HepG2 (cell line): ENCODE measurements at regions not wholly inside any gene's neighbourhood (a gene's known extent, or its start where the extent isn't known, plus 50 kb on each side); places are given as distances from the start of the nearest gene placed in this dataset.

Experiments used
- AKAP8 ChIP-seq: sonication (generic); formaldehyde crosslinking; IDR thresholded peaks from 2 replicates; pipeline ENCODE4 v1.5.1; 2020; ENCODE audit warnings: mild to moderate bottlenecking, missing genetic modification reagents
- FOXP1 ChIP-seq, 2 experiments: fragments of 450-650 bp in 1 of 2; IDR thresholded peaks; 2 replicates each; pipeline ENCODE4 v1.6.1; 2017 to 2018; ENCODE audit warnings: antibody characterized with exemption in 1 of 2
- KDM2A ChIP-seq: sonication (generic); formaldehyde crosslinking; IDR thresholded peaks from 2 replicates; pipeline ENCODE4 v1.4.0; 2020; ENCODE audit warnings: low read depth, missing genetic modification reagents, borderline replicate concordance
- KLF13 ChIP-seq: sonication (generic); formaldehyde crosslinking; IDR thresholded peaks from 2 replicates; pipeline ENCODE4 v1.4.0; 2020; ENCODE audit warnings: mild to moderate bottlenecking, missing genetic modification reagents
- MIXL1 ChIP-seq: IDR thresholded peaks from 2 replicates; pipeline ENCODE4 v1.6.1; 2016
- PAXIP1 ChIP-seq: sonication (generic); formaldehyde crosslinking; conservative IDR thresholded peaks from 2 replicates; pipeline ENCODE4 v1.4.0; 2020; ENCODE audit warnings: mild to moderate bottlenecking, missing genetic modification reagents, moderate library complexity
- PCBP2 ChIP-seq: fragments of 200-400 bp; formaldehyde crosslinking; optimal IDR thresholded peaks from 2 replicates; pipeline ENCODE3; 2018; ENCODE audit warnings: low read length, low read depth; ENCODE audit not compliant: poor library complexity, severe bottlenecking
- RELA ChIP-seq: sonication (generic); formaldehyde crosslinking; IDR thresholded peaks from 2 replicates; pipeline ENCODE4 v1.4.0; 2020; ENCODE audit warnings: missing genetic modification reagents
- SATB2 ChIP-seq: sonication (generic); formaldehyde crosslinking; IDR thresholded peaks from 2 replicates; pipeline ENCODE4 v1.5.0; 2020; ENCODE audit warnings: missing genetic modification reagents
- SOX13 ChIP-seq, 3 experiments: fragments of 450-650 bp in 1 of 3; sonication (generic) in 1 of 3; formaldehyde crosslinking in 1 of 3; IDR thresholded peaks in 2 of 3; conservative IDR thresholded peaks in 1 of 3; 2 replicates each; pipeline versions ENCODE4 v1.5.0 to v1.6.1; 2016 to 2020; ENCODE audit warnings: antibody characterized with exemption in 1 of 3, mild to moderate bottlenecking in 1 of 3, missing compliant biosample characterization in 1 of 3, missing genetic modification reagents in 1 of 3, moderate library complexity in 1 of 3
- ZBTB14 ChIP-seq: sonication (generic); formaldehyde crosslinking; IDR thresholded peaks from 2 replicates; pipeline ENCODE4 v1.4.0; 2020; ENCODE audit warnings: missing genetic modification reagents
- ZFY ChIP-seq: sonication (generic); formaldehyde crosslinking; IDR thresholded peaks from 2 replicates; pipeline ENCODE4 v1.4.0; 2020; ENCODE audit warnings: missing genetic modification reagents
- ZNF10 ChIP-seq: sonication (generic); formaldehyde crosslinking; IDR thresholded peaks from 2 replicates; pipeline ENCODE4 v1.4.0; 2020; ENCODE audit warnings: mild to moderate bottlenecking, low read depth, missing genetic modification reagents, borderline replicate concordance
- ZNF180 ChIP-seq: sonication (generic); formaldehyde crosslinking; IDR thresholded peaks from 2 replicates; pipeline ENCODE4 v1.4.0; 2020; ENCODE audit warnings: low read depth, missing genetic modification reagents, borderline replicate concordance
- TF ChIP-seq, protein P1 (sequence below): sonication (generic); formaldehyde crosslinking; IDR thresholded peaks from 2 replicates; pipeline ENCODE4 v1.4.0; 2020; ENCODE audit warnings: missing genetic modification reagents
- TF ChIP-seq, protein P2 (sequence below): sonication (generic); IDR thresholded peaks from 2 replicates; pipeline ENCODE4 v1.6.1; 2016; ENCODE audit warnings: low read depth, borderline replicate concordance
- TF ChIP-seq, protein P3 (sequence below): IDR thresholded peaks from 2 replicates; pipeline ENCODE4 v1.4.0; 2020; ENCODE audit warnings: mild to moderate bottlenecking, missing genetic modification reagents

- TF ChIP-seq, protein P1, sequence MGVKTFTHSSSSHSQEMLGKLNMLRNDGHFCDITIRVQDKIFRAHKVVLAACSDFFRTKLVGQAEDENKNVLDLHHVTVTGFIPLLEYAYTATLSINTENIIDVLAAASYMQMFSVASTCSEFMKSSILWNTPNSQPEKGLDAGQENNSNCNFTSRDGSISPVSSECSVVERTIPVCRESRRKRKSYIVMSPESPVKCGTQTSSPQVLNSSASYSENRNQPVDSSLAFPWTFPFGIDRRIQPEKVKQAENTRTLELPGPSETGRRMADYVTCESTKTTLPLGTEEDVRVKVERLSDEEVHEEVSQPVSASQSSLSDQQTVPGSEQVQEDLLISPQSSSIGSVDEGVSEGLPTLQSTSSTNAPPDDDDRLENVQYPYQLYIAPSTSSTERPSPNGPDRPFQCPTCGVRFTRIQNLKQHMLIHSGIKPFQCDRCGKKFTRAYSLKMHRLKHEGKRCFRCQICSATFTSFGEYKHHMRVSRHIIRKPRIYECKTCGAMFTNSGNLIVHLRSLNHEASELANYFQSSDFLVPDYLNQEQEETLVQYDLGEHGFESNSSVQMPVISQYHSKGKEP (CRISPR knock-in tag), result no peak
- TF ChIP-seq KDM2A (CRISPR knock-in tag) (no peak), SATB2 (CRISPR knock-in tag) (no peak), FOXP1 (IDR thresholded peaks at IDR 0.05) (no peak), FOXP1 (CRISPR knock-in tag; IDR thresholded peaks at IDR 0.05) (0 out of 2 replicates have a peak, but pooled peaks have one; percentile 29), ZBTB14 (no peak), RELA (no peak), AKAP8 (CRISPR knock-in tag) (no peak), ZNF10 (CRISPR knock-in tag) (no peak), PAXIP1 (CRISPR knock-in tag) (0 out of 2 replicates have a peak, but pooled peaks have one; percentile 27), PCBP2 (no peak), ZFY (CRISPR knock-in tag) (no peak), ZNF180 (CRISPR knock-in tag) (no peak), SOX13 (IDR thresholded peaks at IDR 0.05) (no peak), SOX13 (CRISPR knock-in tag; conservative IDR thresholded peaks at IDR 0.05 in 1 of 2, IDR thresholded peaks at IDR 0.05 in 1 of 2) (0 out of 4 replicates have a peak, but pooled peaks of 1 of the 2 experiments have one; percentile 12), MIXL1 (CRISPR knock-in tag) (0 out of 2 replicates have a peak, but pooled peaks have one; percentile 37), KLF13 (CRISPR knock-in tag) (no peak)
- TF ChIP-seq, protein P2, sequence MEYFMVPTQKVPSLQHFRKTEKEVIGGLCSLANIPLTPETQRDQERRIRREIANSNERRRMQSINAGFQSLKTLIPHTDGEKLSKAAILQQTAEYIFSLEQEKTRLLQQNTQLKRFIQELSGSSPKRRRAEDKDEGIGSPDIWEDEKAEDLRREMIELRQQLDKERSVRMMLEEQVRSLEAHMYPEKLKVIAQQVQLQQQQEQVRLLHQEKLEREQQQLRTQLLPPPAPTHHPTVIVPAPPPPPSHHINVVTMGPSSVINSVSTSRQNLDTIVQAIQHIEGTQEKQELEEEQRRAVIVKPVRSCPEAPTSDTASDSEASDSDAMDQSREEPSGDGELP, result peak; percentile 44
- TF ChIP-seq, protein P3, sequence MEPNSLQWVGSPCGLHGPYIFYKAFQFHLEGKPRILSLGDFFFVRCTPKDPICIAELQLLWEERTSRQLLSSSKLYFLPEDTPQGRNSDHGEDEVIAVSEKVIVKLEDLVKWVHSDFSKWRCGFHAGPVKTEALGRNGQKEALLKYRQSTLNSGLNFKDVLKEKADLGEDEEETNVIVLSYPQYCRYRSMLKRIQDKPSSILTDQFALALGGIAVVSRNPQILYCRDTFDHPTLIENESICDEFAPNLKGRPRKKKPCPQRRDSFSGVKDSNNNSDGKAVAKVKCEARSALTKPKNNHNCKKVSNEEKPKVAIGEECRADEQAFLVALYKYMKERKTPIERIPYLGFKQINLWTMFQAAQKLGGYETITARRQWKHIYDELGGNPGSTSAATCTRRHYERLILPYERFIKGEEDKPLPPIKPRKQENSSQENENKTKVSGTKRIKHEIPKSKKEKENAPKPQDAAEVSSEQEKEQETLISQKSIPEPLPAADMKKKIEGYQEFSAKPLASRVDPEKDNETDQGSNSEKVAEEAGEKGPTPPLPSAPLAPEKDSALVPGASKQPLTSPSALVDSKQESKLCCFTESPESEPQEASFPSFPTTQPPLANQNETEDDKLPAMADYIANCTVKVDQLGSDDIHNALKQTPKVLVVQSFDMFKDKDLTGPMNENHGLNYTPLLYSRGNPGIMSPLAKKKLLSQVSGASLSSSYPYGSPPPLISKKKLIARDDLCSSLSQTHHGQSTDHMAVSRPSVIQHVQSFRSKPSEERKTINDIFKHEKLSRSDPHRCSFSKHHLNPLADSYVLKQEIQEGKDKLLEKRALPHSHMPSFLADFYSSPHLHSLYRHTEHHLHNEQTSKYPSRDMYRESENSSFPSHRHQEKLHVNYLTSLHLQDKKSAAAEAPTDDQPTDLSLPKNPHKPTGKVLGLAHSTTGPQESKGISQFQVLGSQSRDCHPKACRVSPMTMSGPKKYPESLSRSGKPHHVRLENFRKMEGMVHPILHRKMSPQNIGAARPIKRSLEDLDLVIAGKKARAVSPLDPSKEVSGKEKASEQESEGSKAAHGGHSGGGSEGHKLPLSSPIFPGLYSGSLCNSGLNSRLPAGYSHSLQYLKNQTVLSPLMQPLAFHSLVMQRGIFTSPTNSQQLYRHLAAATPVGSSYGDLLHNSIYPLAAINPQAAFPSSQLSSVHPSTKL (CRISPR knock-in tag), result peak; percentile 32; the same call in 1 of the 2 replicates
Observed at GRCh38 chr4:158033416-158034120, 139.3 kb downstream of the GASK1B start (continued).
